ENCODE measurements at regions not wholly inside any gene's neighbourhood (a gene's known extent, or its start where the extent isn't known, plus 50 kb on each side); places are given as distances from the start of the nearest gene placed in this dataset.

DNA sequence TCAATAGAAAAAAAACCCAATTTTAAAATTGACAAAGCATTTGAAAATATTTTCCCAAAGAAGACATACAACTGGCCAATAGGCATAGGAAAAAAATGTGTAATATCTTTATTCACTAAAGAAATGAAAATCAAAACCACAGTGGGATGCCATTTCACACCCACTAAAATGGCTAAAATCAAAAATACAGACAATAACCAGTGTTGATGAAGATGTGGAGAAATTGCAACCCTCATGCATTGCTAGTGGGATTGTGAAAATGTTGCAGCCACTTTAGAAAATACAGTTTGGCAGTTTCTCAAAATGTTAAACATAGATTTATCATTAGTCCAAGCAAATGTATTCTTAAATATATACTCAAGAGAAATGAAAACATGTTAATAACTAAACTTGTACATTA, 315.1 kb upstream of the GPR149 start:
- no peak overlapping the region for H3K4me3 ChIP-seq
- H3K36me3 ChIP-seq, result no peaks in the 10 kb centered on the region
- TF ChIP-seq EP300 (IDR thresholded peaks at IDR 0.05) (no peak), POLR2A (IDR thresholded peaks at IDR 0.05) (no peak), POLR2AphosphoS5 (IDR thresholded peaks at IDR 0.05) (no peak)
- TF ChIP-seq, protein P1, sequence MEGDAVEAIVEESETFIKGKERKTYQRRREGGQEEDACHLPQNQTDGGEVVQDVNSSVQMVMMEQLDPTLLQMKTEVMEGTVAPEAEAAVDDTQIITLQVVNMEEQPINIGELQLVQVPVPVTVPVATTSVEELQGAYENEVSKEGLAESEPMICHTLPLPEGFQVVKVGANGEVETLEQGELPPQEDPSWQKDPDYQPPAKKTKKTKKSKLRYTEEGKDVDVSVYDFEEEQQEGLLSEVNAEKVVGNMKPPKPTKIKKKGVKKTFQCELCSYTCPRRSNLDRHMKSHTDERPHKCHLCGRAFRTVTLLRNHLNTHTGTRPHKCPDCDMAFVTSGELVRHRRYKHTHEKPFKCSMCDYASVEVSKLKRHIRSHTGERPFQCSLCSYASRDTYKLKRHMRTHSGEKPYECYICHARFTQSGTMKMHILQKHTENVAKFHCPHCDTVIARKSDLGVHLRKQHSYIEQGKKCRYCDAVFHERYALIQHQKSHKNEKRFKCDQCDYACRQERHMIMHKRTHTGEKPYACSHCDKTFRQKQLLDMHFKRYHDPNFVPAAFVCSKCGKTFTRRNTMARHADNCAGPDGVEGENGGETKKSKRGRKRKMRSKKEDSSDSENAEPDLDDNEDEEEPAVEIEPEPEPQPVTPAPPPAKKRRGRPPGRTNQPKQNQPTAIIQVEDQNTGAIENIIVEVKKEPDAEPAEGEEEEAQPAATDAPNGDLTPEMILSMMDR (IDR thresholded peaks at IDR 0.05), result no peak
- H3K9me3 ChIP-seq, result no peaks in the 10 kb centered on the region
- DNase-seq (no peak), ATAC-seq (ENCODE audit: low FRiP score in 2 of 2) (no peak)
- no peak overlapping the region for H3K27ac ChIP-seq
- no peaks in the 10 kb centered on the region for H3K4me1 ChIP-seq
- no peaks in the 10 kb centered on the region for H3K27me3 ChIP-seq

DNA sequence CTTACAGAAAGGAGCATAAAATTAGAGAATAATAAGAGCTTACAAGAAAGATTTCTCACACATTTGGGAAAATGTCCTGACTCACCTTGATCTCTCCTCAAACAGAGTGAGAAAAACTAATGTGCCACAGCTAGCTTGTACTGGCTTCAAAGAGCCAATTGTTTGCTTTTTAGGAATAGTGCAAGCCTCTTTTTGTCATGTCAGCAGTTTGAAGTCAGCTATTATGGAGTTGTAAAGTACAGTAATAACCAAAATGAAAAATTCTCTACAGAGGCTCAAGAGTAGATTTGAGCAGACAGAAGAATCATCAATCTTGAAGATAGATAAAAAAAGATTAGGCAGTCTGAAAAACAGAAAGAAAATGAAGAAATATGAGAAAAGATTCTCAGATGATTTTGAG, 313.4 kb upstream of the GPR149 start:
- no peak for ATAC-seq (ENCODE audit: low FRiP score in 2 of 2)
- Histone ChIP-seq H3K4me1 (no peaks in the 10 kb centered on the region), H3K27me3 (no peaks in the 10 kb centered on the region)

DNA sequence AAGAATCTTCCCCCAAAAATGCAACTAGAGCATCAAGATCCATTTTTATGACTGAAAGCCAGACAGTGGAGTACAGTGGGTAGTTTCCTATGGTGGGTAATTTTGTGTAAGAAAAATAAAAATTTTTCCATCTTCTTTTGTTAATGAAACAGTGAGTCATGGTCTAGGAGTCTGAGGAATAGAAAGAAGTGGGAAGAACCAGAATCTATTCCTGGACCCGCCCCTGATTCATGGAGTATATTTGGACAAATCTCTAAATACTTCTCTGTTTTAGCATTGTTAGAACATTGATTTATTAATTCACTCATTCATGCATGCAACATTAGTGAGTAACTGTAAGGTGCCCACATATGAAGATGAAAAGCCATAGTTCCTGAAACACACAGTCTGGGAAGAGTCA, 304.5 kb upstream of the GPR149 start:
- H3K36me3 ChIP-seq, result no peaks in the 10 kb centered on the region
- 84 to 100% methylated on average over 1 of the region's 1 CpG for WGBS, 2 donors
- H3K9me3 ChIP-seq, result no peaks in the 10 kb centered on the region
- no peak overlapping the region for H3K4me3 ChIP-seq
- H3K27me3 ChIP-seq, result no peaks in the 10 kb centered on the region
- no peak overlapping the region for H3K27ac ChIP-seq
- no peaks in the 10 kb centered on the region for H3K4me1 ChIP-seq
- ATAC-seq (ENCODE audit: low FRiP score in 2 of 2), result no peak
- no peak for DNase-seq
- TF ChIP-seq POLR2A (IDR thresholded peaks at IDR 0.05), result no peak
- TF ChIP-seq EP300 (IDR thresholded peaks at IDR 0.05), result no peak
- TF ChIP-seq POLR2AphosphoS5 (IDR thresholded peaks at IDR 0.05), result no peak
- TF ChIP-seq, protein P1 (IDR thresholded peaks at IDR 0.05), result no peak

More for the DNA sequence above, 313.4 kb upstream of the GPR149 start:
- no peaks in the 10 kb centered on the region for H3K9me3 ChIP-seq
- H3K36me3 ChIP-seq, result no peaks in the 10 kb centered on the region
- DNase-seq, result no peak
- H3K4me3 ChIP-seq, result no peak overlapping the region
- H3K27ac ChIP-seq, result no peak overlapping the region
- TF ChIP-seq, protein P1 (IDR thresholded peaks at IDR 0.05), result no peak
- no peak for TF ChIP-seq POLR2A (IDR thresholded peaks at IDR 0.05)
- no peak for TF ChIP-seq EP300 (IDR thresholded peaks at IDR 0.05)
- no peak for TF ChIP-seq POLR2AphosphoS5 (IDR thresholded peaks at IDR 0.05)

DNA sequence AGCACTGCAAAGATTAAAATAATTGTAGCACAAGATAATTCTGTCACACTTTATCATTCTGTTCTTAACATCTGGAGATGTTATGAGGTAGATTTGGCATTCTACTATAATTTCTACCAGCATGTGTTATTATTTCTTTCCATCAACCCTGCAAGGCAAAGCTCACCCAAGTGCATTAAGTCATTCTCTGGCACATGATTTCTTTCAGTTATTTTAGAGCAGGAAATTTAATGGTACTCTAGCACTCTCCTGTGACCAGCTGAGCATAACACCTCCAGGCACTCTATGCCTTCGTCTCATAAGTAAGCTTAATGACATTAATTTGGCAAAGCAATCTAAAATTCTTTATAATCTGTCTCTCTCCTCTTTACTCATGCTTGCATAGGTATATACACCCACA, 300.2 kb upstream of the GPR149 start:
- Histone ChIP-seq H3K4me3 (no peak overlapping the region), H3K9me3 (no peaks in the 10 kb centered on the region), H3K4me1 (no peaks in the 10 kb centered on the region), H3K36me3 (no peaks in the 10 kb centered on the region), H3K27me3 (no peaks in the 10 kb centered on the region), H3K27ac (no peak overlapping the region)
- no peak for ATAC-seq (ENCODE audit: low FRiP score in 2 of 2)
- TF ChIP-seq EP300 (IDR thresholded peaks at IDR 0.05) (no peak), POLR2A (IDR thresholded peaks at IDR 0.05) (no peak), POLR2AphosphoS5 (IDR thresholded peaks at IDR 0.05) (no peak)
- TF ChIP-seq, protein P1 (IDR thresholded peaks at IDR 0.05), result no peak
- 48 to 56% methylated on average over 1 of the region's 1 CpG for WGBS, 2 donors
- no peak for DNase-seq

DNA sequence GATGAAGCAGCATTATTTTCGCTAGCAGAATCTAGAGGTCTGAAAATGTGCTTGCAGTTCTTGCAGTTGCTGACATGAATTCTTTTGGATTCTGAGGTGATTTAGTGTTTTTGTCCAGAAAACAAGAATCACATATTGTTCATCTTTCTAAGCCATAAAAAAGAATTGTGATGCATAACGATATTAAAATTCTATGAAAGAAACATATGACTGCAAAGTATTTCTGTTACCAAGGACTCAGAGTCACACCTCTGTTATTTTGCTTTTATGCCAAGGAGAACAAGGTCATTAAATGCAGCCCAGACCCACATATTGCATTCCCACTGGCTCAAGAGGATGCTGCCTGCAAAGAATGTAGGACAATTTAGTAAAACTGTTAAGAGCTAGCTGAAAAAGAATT, 299.8 kb upstream of the GPR149 start:
- H3K27ac ChIP-seq, result no peak overlapping the region
- ATAC-seq (ENCODE audit: low FRiP score in 2 of 2) (no peak), DNase-seq (no peak)
- no peak overlapping the region for H3K4me3 ChIP-seq
- H3K9me3 ChIP-seq, result no peaks in the 10 kb centered on the region
- WGBS, 2 donors, result 81 to 95% methylated on average over 2 of the region's 2 CpGs
- TF ChIP-seq, protein P1 (IDR thresholded peaks at IDR 0.05), result no peak
- no peak for TF ChIP-seq POLR2AphosphoS5 (IDR thresholded peaks at IDR 0.05)
- no peaks in the 10 kb centered on the region for H3K4me1 ChIP-seq
- no peaks in the 10 kb centered on the region for H3K27me3 ChIP-seq
- no peaks in the 10 kb centered on the region for H3K36me3 ChIP-seq

Measured in upper lobe of left lung (tissue), 6 donors.